ENCODE measurements at regions not wholly inside any gene's neighbourhood (a gene's known extent, or its start where the extent isn't known, plus 50 kb on each side); places are given as distances from the start of the nearest gene placed in this dataset.

DNA sequence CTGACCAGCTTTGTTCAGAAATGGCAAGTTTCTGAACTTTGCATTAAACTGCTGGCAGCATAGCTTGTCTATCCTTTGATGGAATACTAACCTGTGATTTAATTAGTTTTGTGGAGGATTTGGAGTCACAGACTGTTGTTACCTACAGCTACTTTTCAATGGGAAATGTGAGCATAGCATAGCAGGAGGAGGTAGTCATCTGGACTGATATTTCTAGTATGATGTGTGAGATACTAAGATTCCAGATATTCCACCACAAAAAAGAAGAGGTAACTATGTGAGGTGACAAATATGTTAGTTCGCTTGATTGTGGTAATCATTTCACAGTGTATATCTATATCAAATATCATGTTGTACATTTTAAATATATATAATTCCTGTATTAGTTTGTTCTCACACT, 833.0 kb downstream of the SLC6A15 start:
- Mint-ChIP-seq H3K36me3 (ENCODE audit: low read depth) (no peaks in the 10 kb centered on the region), H3K9me3 (peaks cover 4% of the 10 kb centered on the region), H3K4me3 (ENCODE audit: low read depth) (no peak overlapping the region), H3K27me3 (ENCODE audit: low read depth) (no peaks in the 10 kb centered on the region), H3K27ac (no peak overlapping the region), H3K4me1 (ENCODE audit: low read depth) (no peaks in the 10 kb centered on the region)
- DNase-seq (ENCODE audit: low spot score): no peak
- intact Hi-C loops (cut with micrococcal nuclease): no loop called here

DNA sequence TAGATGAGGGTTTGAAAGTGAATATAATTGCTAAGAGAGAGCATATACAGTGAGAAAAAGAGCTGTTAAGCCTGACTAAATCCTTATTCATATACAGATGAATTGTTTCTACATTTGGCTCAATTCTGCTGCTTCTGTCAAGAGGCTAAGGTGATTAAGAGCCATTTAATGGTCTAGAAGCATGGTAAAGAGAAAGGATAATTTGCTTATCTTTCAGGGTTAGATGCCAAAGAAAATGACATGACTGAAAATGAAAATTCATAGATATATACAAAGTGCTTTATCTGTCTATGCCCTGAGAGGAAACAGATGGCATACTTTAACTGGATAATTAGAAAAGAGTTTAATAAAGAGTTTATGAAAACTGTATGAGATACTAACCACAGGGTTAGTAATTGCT, 834.9 kb downstream of the SLC6A15 start:
- H3K4me1 Mint-ChIP-seq (ENCODE audit: low read depth): no peaks in the 10 kb centered on the region
- peaks cover 22% of the 10 kb centered on the region for H3K9me3 Mint-ChIP-seq
- H3K4me3 Mint-ChIP-seq (ENCODE audit: low read depth): no peak overlapping the region
- no peaks in the 10 kb centered on the region for H3K27me3 Mint-ChIP-seq (ENCODE audit: low read depth)
- no peak overlapping the region for H3K27ac Mint-ChIP-seq
- DNase-seq (ENCODE audit: low spot score): no peak
- H3K36me3 Mint-ChIP-seq (ENCODE audit: low read depth): no peaks in the 10 kb centered on the region
- intact Hi-C loops (cut with micrococcal nuclease): no loop called here

DNA sequence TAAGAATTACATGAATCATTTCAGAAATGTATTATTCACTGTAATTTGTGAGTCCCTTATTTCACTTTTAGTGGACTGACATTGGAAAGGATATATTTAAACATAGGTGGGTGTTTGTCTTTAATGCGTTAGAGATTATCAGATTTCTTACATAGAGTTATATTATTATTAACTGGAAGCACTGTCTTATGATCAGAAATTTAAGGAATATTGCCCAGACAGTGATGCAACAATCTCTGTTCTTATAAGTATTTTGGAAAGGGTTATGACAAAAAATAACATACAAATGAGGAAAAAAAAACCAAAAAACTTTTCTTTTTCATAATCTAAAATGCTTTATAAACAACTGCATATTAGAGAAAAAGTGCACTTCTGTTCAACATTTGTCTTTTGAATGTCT, 836.6 kb downstream of the SLC6A15 start:
- Mint-ChIP-seq H3K36me3 (ENCODE audit: low read depth) (no peaks in the 10 kb centered on the region), H3K27me3 (ENCODE audit: low read depth) (no peaks in the 10 kb centered on the region), H3K4me1 (ENCODE audit: low read depth) (no peaks in the 10 kb centered on the region), H3K27ac (no peak overlapping the region), H3K9me3 (peaks cover 25% of the 10 kb centered on the region), H3K4me3 (ENCODE audit: low read depth) (no peak overlapping the region)
- no peak for DNase-seq (ENCODE audit: low spot score)
- intact Hi-C loops (cut with micrococcal nuclease): no loop called here

GRCh38 chr12:84073401-84073800, 839.2 kb downstream of the SLC6A15 start:
- no peak for DNase-seq (ENCODE audit: low spot score)
- Mint-ChIP-seq H3K27ac (no peak overlapping the region), H3K4me3 (ENCODE audit: low read depth) (no peak overlapping the region), H3K4me1 (ENCODE audit: low read depth) (no peaks in the 10 kb centered on the region), H3K9me3 (peaks cover 29% of the 10 kb centered on the region), H3K36me3 (ENCODE audit: low read depth) (no peaks in the 10 kb centered on the region), H3K27me3 (ENCODE audit: low read depth) (no peaks in the 10 kb centered on the region)
- intact Hi-C loops (cut with micrococcal nuclease): no loop called here

GRCh38 chr12:84072961-84073360, 839.6 kb downstream of the SLC6A15 start:
- H3K36me3 Mint-ChIP-seq (ENCODE audit: low read depth): no peaks in the 10 kb centered on the region
- peaks cover 29% of the 10 kb centered on the region for H3K9me3 Mint-ChIP-seq
- no peak for DNase-seq (ENCODE audit: low spot score)
- intact Hi-C loops (cut with micrococcal nuclease): no loop called here
- no peak overlapping the region for H3K27ac Mint-ChIP-seq
- H3K27me3 Mint-ChIP-seq (ENCODE audit: low read depth): no peaks in the 10 kb centered on the region
- H3K4me3 Mint-ChIP-seq (ENCODE audit: low read depth): no peak overlapping the region
- H3K4me1 Mint-ChIP-seq (ENCODE audit: low read depth): no peaks in the 10 kb centered on the region

DNA sequence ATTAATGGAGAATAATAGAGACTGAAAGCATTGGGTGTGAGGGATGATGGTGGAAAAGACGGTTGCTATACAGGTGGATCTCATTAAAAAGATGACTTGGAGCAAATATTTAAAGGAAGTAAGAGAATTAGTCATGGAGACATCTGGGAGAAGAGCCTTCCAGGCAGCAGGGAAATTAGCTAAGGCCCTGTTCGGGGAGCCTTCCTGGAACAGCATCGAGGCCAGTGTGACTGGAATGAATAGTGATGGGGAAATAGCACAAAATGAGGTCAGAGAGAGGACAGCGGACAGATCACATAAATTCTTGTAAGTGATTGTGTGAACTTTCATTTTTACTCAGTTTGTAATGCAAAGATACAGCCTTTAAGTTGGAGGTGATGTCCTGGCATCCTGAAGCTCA, 842.3 kb downstream of the SLC6A15 start:
- H3K27me3 Mint-ChIP-seq (ENCODE audit: low read depth): no peaks in the 10 kb centered on the region
- intact Hi-C loops (cut with micrococcal nuclease): no loop called here
- DNase-seq (ENCODE audit: low spot score): no peak
- no peaks in the 10 kb centered on the region for H3K4me1 Mint-ChIP-seq (ENCODE audit: low read depth)
- H3K36me3 Mint-ChIP-seq (ENCODE audit: low read depth): no peaks in the 10 kb centered on the region
- peaks cover 29% of the 10 kb centered on the region for H3K9me3 Mint-ChIP-seq
- no peak overlapping the region for H3K4me3 Mint-ChIP-seq (ENCODE audit: low read depth)
- H3K27ac Mint-ChIP-seq: no peak overlapping the region

GRCh38 chr12:84069699-84070098, 842.9 kb downstream of the SLC6A15 start:
- H3K27ac Mint-ChIP-seq: no peak overlapping the region
- no peak overlapping the region for H3K4me3 Mint-ChIP-seq (ENCODE audit: low read depth)
- H3K9me3 Mint-ChIP-seq: peaks cover 29% of the 10 kb centered on the region
- H3K27me3 Mint-ChIP-seq (ENCODE audit: low read depth): no peaks in the 10 kb centered on the region
- intact Hi-C loops (cut with micrococcal nuclease): no loop called here
- H3K4me1 Mint-ChIP-seq (ENCODE audit: low read depth): no peaks in the 10 kb centered on the region
- no peaks in the 10 kb centered on the region for H3K36me3 Mint-ChIP-seq (ENCODE audit: low read depth)
- no peak for DNase-seq (ENCODE audit: low spot score)

DNA sequence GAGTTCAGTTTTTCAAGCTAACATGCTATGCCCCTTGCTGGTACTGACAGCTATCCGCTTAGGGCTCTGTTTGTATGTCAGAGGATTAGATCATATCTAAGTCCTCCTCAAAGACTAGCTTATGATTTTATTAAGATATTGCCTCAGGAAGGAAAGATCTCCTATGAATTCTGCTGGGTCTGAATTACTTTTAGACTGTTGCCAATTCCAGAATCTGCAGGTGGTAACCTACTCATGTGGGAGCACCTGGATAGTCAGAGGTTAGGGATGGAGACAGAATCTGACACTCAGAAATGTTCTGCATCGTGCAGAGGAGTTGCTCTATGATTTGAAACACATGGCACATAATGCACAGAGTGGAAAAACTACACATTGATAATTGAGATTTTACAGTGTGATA, 843.4 kb downstream of the SLC6A15 start:
- Mint-ChIP-seq H3K27ac (no peak overlapping the region), H3K9me3 (peaks cover 26% of the 10 kb centered on the region), H3K36me3 (ENCODE audit: low read depth) (no peaks in the 10 kb centered on the region), H3K4me3 (ENCODE audit: low read depth) (no peak overlapping the region), H3K4me1 (ENCODE audit: low read depth) (no peaks in the 10 kb centered on the region), H3K27me3 (ENCODE audit: low read depth) (no peaks in the 10 kb centered on the region)
- intact Hi-C loops (cut with micrococcal nuclease): no loop called here
- no peak for DNase-seq (ENCODE audit: low spot score)

- no peak for DNase-seq (ENCODE audit: low spot score)
- no peaks in the 10 kb centered on the region for H3K36me3 Mint-ChIP-seq (ENCODE audit: low read depth)
These were observed 854.5 kb downstream of the SLC6A15 start for GRCh38 chr12:84058136-84058535.

GRCh38 chr12:84054811-84055210, 857.8 kb downstream of the SLC6A15 start:
- no peak for DNase-seq (ENCODE audit: low spot score)
- H3K4me1 Mint-ChIP-seq (ENCODE audit: low read depth): no peaks in the 10 kb centered on the region
- no peaks in the 10 kb centered on the region for H3K27me3 Mint-ChIP-seq (ENCODE audit: low read depth)
- no peak overlapping the region for H3K4me3 Mint-ChIP-seq (ENCODE audit: low read depth)
- no peaks in the 10 kb centered on the region for H3K36me3 Mint-ChIP-seq (ENCODE audit: low read depth)
- peaks cover 30% of the 10 kb centered on the region for H3K9me3 Mint-ChIP-seq
- intact Hi-C loops (cut with micrococcal nuclease): no loop called here
- H3K27ac Mint-ChIP-seq: no peak overlapping the region

More at GRCh38 chr12:84058136-84058535, 854.5 kb downstream of the SLC6A15 start:
- Mint-ChIP-seq H3K27me3 (ENCODE audit: low read depth) (no peaks in the 10 kb centered on the region), H3K4me1 (ENCODE audit: low read depth) (no peaks in the 10 kb centered on the region), H3K27ac (no peak overlapping the region), H3K9me3 (peaks cover 30% of the 10 kb centered on the region), H3K4me3 (ENCODE audit: low read depth) (no peak overlapping the region)
- intact Hi-C loops (cut with micrococcal nuclease): no loop called here

DNA sequence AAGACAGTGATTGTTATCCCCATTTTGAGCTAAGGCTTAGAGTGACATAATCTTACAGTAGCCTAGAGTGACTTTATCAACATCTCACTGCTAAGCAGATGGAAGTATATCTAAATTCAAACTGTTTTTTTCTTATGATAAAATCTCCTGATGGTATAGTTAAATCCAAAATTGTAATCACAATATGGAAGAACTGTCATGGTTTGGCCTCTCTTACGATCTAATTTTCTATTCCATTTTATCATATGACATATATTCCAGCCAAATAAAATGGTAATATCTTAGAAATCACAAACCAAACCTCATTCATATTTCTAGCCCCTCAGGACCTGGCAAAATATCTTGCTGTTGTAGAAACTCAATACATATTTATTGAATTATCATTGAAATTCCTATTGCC, 864.7 kb downstream of the SLC6A15 start:
- intact Hi-C loops (cut with micrococcal nuclease): no loop called here
- peaks cover 7% of the 10 kb centered on the region for H3K9me3 Mint-ChIP-seq
- no peaks in the 10 kb centered on the region for H3K27me3 Mint-ChIP-seq (ENCODE audit: low read depth)
- no peaks in the 10 kb centered on the region for H3K4me1 Mint-ChIP-seq (ENCODE audit: low read depth)
- H3K36me3 Mint-ChIP-seq (ENCODE audit: low read depth): no peaks in the 10 kb centered on the region
- H3K4me3 Mint-ChIP-seq (ENCODE audit: low read depth): no peak overlapping the region
- no peak for DNase-seq (ENCODE audit: low spot score)
- no peak overlapping the region for H3K27ac Mint-ChIP-seq

GRCh38 chr12:84046859-84047258, 865.7 kb downstream of the SLC6A15 start:
- no peak for DNase-seq (ENCODE audit: low spot score)
- no peaks in the 10 kb centered on the region for H3K36me3 Mint-ChIP-seq (ENCODE audit: low read depth)
- H3K27ac Mint-ChIP-seq: no peak overlapping the region
- no peak overlapping the region for H3K4me3 Mint-ChIP-seq (ENCODE audit: low read depth)
- intact Hi-C loops (cut with micrococcal nuclease): no loop called here
- H3K9me3 Mint-ChIP-seq: peaks cover 6% of the 10 kb centered on the region
- H3K4me1 Mint-ChIP-seq (ENCODE audit: low read depth): no peaks in the 10 kb centered on the region
- H3K27me3 Mint-ChIP-seq (ENCODE audit: low read depth): no peaks in the 10 kb centered on the region

GRCh38 chr12:84043355-84043754, 869.2 kb downstream of the SLC6A15 start:
- no peak for DNase-seq (ENCODE audit: low spot score)
- no peak overlapping the region for H3K27ac Mint-ChIP-seq
- no peak overlapping the region for H3K4me3 Mint-ChIP-seq (ENCODE audit: low read depth)
- no peaks in the 10 kb centered on the region for H3K4me1 Mint-ChIP-seq (ENCODE audit: low read depth)
- no peaks in the 10 kb centered on the region for H3K27me3 Mint-ChIP-seq (ENCODE audit: low read depth)
- H3K36me3 Mint-ChIP-seq (ENCODE audit: low read depth): no peaks in the 10 kb centered on the region
- peaks cover 6% of the 10 kb centered on the region for H3K9me3 Mint-ChIP-seq
- intact Hi-C loops (cut with micrococcal nuclease): no loop called here

GRCh38 chr12:84038242-84038641, 874.4 kb downstream of the SLC6A15 start:
- no peaks in the 10 kb centered on the region for H3K4me1 Mint-ChIP-seq (ENCODE audit: low read depth)
- H3K9me3 Mint-ChIP-seq: peaks cover 14% of the 10 kb centered on the region
- H3K36me3 Mint-ChIP-seq (ENCODE audit: low read depth): no peaks in the 10 kb centered on the region
- no peak overlapping the region for H3K4me3 Mint-ChIP-seq (ENCODE audit: low read depth)
- no peaks in the 10 kb centered on the region for H3K27me3 Mint-ChIP-seq (ENCODE audit: low read depth)
- H3K27ac Mint-ChIP-seq: no peak overlapping the region
- intact Hi-C loops (cut with micrococcal nuclease): no loop called here
- no peak for DNase-seq (ENCODE audit: low spot score)

All from activated T-helper 2 cell treated with anti-CD3 and anti-CD28 coated beads, Interferon-gamma antibody, Interleukin-2, Interleukin-4, amounts not matched to agents 10 μg/mL and 5 μg/mL and 100 μg/mL, durations not matched to agents 14 hours and 24 hours and 36 hours (primary cell).